H1 (cell line): ENCODE measurements at regions not wholly inside any gene's neighbourhood (a gene's known extent, or its start where the extent isn't known, plus 50 kb on each side); places are given as distances from the start of the nearest gene placed in this dataset.

Experiments used
- BACH1 ChIP-seq: IDR thresholded peaks from 2 replicates; pipeline ENCODE4 v1.6.1; 2012; ENCODE audit warnings: low read length, improper control_type of control experiment
- JUN ChIP-seq: IDR thresholded peaks from 2 replicates; pipeline ENCODE4 v1.6.1; 2011; ENCODE audit warnings: low read depth, mild to moderate bottlenecking, improper control_type of control experiment, low read length
- TAF7 ChIP-seq: optimal IDR thresholded peaks from 2 replicates; pipeline ENCODE3; 2011; ENCODE audit warnings: low read depth, mild to moderate bottlenecking, inconsistent platforms, low read length, moderate library complexity, borderline replicate concordance
- TBP ChIP-seq: IDR thresholded peaks from 2 replicates; pipeline ENCODE4 v1.6.1; 2011; ENCODE audit warnings: low read depth, low read length, improper control_type of control experiment
- YY1 ChIP-seq: IDR thresholded peaks from 2 replicates; pipeline ENCODE4 v1.6.1; 2011; ENCODE audit warnings: low read depth, mild to moderate bottlenecking, low read length

GRCh38 chr2:162915858-162916257 lies 77.3 kb upstream of the KCNH7 start (continued):
- TF ChIP-seq TAF7 (no peak), YY1 (no peak), TBP (no peak), BACH1 (no peak), JUN (no peak)
